Activated naive CD8-positive, alpha-beta T cell (primary cell): ENCODE measurements at regions not wholly inside any gene's neighbourhood (a gene's known extent, or its start where the extent isn't known, plus 50 kb on each side); places are given as distances from the start of the nearest gene placed in this dataset.

Experiments used
- H3K27ac Mint-ChIP-seq: one replicate; pipeline ENCODE4 v1.8.0; 2021; ENCODE audit warnings: mixed read lengths
- H3K27me3 Mint-ChIP-seq: one replicate; pipeline ENCODE4 v1.8.0; 2021; ENCODE audit warnings: mixed read lengths
- H3K36me3 Mint-ChIP-seq: one replicate; pipeline ENCODE4 v1.8.0; 2021; ENCODE audit warnings: mixed read lengths
- H3K4me1 Mint-ChIP-seq: one replicate; pipeline ENCODE4 v1.8.0; 2021; ENCODE audit warnings: low read depth, mixed read lengths
- H3K4me3 Mint-ChIP-seq: one replicate; pipeline ENCODE4 v1.8.0; 2021; ENCODE audit warnings: mild to moderate bottlenecking, mixed read lengths
- H3K9me3 Mint-ChIP-seq: one replicate; pipeline ENCODE4 v1.8.0; 2021; ENCODE audit warnings: low read depth, mixed read lengths

DNA sequence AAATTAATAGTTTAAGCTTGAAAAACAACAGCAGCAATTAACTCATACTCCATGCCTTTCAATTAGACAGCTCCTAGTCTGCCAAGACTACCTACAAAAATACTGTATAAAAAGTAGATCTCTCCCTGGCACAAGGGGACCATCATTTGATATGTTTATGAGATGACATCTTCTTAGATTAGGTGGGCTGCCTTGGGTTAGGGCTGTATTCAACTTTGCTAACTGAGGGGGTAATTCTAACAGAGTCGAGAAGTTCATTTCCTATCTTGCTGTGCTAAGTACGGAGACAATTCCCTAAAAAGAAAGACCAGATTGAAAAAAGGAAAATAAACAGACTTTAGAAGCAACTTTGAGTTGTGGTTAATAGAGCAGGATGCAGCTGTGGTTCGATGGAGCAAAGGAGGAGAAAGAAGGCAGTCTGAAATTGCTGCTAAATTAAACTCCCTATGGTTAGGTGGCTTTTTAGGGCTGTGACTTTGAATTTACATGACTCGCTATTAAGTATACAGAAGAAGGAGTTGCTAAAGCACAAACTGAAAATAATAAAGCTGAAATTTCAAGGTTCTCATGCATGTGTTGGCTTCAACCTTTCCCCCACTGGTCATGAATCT, 75.4 kb downstream of the CDC7 start:
- Mint-ChIP-seq H3K9me3 (no peaks in the 10 kb centered on the region), H3K27me3 (peaks cover 2% of the 10 kb centered on the region), H3K27ac (no peak overlapping the region), H3K4me1 (peaks cover 19% of the 10 kb centered on the region), H3K4me3 (no peak overlapping the region), H3K36me3 (no peaks in the 10 kb centered on the region)

DNA sequence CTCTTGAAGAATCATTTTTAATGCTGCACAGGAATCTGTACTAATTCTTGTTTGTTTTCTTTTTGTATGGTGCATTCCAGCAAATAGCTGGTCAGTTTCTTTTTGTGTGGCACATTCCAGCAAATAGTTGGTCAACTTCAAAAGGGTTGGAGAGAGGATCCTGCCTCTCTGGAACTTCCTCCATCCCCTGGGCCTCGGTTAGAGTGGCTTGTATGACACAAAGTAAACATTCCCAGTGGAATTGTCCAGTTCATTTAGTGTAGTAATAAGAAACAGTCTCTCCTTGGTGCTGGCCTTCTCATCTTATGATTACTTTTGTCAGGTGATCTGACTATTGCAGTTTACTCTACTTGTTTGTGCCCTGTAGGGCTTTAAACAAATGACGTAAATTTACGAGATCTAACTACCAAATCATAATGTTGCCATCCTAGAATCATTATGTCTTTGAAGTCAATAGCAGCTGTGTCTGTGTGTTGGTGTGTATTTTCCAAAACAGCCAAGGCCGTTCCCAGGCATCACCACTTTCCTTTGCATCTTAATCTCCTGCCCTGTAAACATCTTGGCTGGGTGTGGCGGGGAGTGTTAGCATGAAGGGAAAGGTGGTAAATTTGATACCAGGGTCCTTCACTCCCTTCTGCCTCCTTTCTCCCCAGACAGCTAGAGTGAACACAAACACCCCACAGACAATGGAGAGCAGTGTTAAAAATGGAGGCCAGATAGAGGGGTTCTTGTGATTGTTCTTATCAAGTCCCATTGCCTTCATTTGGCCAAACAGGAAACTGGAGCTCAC, 77.9 kb downstream of the CDC7 start:
- H3K4me3 Mint-ChIP-seq: no peak overlapping the region
- H3K36me3 Mint-ChIP-seq: peaks cover 5% of the 10 kb centered on the region
- no peaks in the 10 kb centered on the region for H3K9me3 Mint-ChIP-seq
- no peak overlapping the region for H3K27ac Mint-ChIP-seq
- peaks cover 15% of the 10 kb centered on the region for H3K4me1 Mint-ChIP-seq
- peaks cover 2% of the 10 kb centered on the region for H3K27me3 Mint-ChIP-seq

DNA sequence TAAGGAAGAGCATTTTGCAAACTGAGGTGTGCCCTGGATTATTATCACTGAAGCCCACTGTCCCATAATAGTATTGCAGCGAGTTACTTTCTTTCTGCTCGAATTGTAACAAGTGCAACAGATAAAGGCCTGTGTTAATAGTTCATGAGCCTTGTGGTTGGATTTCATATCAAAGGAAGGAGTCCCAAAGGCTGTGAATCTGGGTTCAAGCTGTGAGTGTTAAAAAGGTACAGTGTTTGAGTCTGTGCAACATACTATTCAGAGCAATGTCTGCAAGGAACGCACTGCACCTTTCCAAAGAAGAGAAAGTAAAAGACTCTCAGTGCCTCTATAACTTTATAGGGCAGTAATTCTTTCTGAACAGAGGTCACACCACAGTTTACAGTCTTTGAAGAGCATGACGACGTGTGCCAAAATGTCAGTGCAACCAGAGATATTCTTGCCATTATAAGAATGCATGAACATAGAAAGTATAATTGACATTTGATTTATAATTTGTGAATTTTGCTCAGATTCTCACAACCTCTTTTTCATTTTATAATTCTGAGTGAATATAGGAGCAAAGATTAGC, 79.1 kb downstream of the CDC7 start:
- Mint-ChIP-seq H3K27ac (no peak overlapping the region), H3K4me1 (peaks cover 15% of the 10 kb centered on the region), H3K27me3 (peaks cover 2% of the 10 kb centered on the region), H3K36me3 (peaks cover 5% of the 10 kb centered on the region), H3K9me3 (no peaks in the 10 kb centered on the region), H3K4me3 (no peak overlapping the region)

DNA sequence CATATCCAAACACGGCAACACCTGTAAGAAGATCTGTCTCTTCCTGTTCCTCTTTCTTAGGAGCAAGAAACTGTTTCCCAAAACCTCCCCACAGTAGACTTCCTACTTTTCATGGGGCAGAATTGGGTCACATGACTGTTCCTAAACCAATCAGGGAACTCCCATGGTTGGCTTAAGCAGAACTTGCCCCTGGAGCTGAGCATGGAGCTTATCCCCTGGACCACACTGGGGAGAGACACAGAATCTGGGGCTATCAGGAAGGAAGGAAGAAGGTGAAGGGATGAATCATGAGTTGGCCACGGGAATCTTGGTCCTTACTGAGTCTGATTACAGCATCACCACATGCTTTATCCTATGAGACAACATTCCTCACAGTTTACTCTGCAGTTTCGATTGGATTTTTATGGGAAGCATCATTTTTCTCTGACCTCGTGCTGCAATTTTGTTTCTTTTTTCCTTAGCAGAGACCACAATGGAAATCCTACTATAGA, 81.8 kb downstream of the CDC7 start:
- H3K36me3 Mint-ChIP-seq: peaks cover 5% of the 10 kb centered on the region
- H3K9me3 Mint-ChIP-seq: no peaks in the 10 kb centered on the region
- H3K4me3 Mint-ChIP-seq: no peak overlapping the region
- peaks cover 2% of the 10 kb centered on the region for H3K4me1 Mint-ChIP-seq
- no peak overlapping the region for H3K27ac Mint-ChIP-seq
- no peaks in the 10 kb centered on the region for H3K27me3 Mint-ChIP-seq

DNA sequence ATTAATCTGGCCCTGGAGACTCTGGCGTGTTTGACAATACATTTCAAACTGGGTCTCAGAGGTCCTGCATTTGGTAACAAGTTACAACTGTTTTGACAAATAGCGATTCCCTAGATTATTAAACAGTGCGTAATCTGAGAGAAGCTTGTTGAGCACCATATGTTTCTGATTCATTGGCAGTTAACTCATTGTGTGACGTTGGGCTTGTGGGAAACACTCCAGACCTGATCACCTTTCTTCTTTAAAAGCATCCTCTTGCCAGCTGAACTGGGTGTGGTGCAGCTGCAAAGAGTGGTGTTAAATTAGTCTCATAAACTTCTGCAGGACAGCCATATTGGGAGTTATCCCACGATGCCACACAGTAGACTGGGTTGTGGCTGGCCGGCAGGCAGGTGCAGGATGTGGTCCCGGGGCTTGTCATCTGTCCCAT, 82.7 kb downstream of the CDC7 start:
- Mint-ChIP-seq H3K9me3 (no peaks in the 10 kb centered on the region), H3K4me3 (no peak overlapping the region), H3K36me3 (peaks cover 5% of the 10 kb centered on the region), H3K27me3 (no peaks in the 10 kb centered on the region), H3K4me1 (peaks cover 2% of the 10 kb centered on the region), H3K27ac (no peak overlapping the region)

DNA sequence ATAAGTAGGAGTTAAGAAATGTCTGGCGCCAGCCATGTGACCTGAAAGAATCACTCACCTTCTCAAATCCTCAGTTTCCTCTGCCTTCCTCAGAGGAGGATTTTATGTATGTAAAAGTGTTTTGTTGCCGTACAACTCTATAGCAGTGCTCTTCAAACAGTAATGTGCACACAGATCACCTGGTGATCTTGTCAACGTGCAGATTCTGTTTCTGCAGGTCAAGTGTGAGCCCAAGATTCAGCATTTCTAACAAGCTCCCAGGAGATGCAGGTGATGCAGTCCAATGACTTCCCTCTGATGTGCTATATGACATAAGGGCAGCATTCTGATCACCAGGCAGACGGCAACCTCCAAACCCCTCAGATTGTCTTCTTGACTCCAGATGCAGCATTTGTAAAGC, 83.7 kb downstream of the CDC7 start:
- Mint-ChIP-seq H3K4me1 (peaks cover 2% of the 10 kb centered on the region), H3K27me3 (no peaks in the 10 kb centered on the region), H3K4me3 (no peak overlapping the region), H3K27ac (no peak overlapping the region), H3K36me3 (peaks cover 5% of the 10 kb centered on the region), H3K9me3 (no peaks in the 10 kb centered on the region)

DNA sequence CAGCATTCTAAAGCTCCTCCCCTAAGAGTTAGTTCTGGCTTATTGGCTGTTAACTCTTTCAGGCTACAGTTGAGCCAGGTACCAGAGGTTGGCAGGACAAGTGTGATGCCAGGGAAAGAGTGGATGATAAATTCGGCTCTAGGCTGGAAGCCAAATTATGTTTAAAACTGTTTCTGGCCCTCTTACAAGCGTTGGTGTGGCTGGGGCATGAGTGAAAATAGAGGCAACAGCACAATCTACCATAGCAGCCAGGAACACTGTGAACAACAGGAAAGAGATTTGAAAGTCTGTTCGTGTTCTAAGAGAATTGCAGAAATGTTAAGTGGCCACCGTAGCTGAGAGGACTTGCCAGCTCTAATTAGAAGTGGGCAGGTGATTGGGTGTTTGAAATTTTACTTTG, 84.2 kb downstream of the CDC7 start:
- H3K9me3 Mint-ChIP-seq: no peaks in the 10 kb centered on the region
- peaks cover 2% of the 10 kb centered on the region for H3K4me1 Mint-ChIP-seq
- no peak overlapping the region for H3K4me3 Mint-ChIP-seq
- H3K27me3 Mint-ChIP-seq: no peaks in the 10 kb centered on the region
- peaks cover 5% of the 10 kb centered on the region for H3K36me3 Mint-ChIP-seq
- no peak overlapping the region for H3K27ac Mint-ChIP-seq

DNA sequence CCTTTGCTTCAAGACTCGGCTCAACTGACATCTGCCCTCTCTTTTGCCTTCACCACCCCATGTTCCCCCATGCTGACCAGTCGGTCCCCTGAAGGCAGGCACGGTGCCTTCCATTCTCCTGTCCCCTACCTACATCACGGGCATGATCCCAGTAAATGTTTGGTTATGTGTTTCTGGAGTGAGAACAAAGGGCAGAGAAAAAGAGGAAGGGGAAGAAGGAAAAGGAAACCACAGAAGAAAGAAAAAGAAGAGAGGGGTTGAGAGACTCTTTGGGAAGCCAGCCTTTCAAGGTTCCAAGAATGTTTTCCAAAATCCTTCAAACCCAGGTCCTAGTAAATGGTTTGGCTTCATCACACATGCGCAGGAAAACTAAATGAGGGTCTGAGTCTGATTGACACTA, 84.9 kb downstream of the CDC7 start:
- H3K9me3 Mint-ChIP-seq: no peaks in the 10 kb centered on the region
- no peak overlapping the region for H3K4me3 Mint-ChIP-seq
- H3K27ac Mint-ChIP-seq: no peak overlapping the region
- H3K36me3 Mint-ChIP-seq: peaks cover 5% of the 10 kb centered on the region
- H3K4me1 Mint-ChIP-seq: peaks cover 2% of the 10 kb centered on the region
- H3K27me3 Mint-ChIP-seq: no peaks in the 10 kb centered on the region

DNA sequence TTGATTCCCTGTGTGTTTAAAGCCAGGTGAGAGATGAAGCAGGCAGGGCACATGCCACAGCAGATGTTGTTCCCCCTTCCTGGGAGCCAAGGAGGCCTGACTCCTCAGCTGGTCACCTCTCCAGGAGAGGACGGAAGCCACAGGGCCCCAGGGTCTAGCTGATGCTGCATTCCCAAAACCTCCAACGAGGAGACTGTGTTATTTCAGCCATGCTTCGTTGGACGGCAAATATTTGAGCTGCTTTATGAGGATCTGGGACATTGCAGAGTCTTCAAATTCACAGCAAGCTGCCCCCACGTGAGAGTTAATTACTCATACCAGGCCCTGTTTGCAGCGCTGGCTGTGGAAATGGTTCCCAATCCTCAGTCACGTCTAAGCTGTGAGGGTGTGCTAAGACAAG, 85.3 kb downstream of the CDC7 start:
- Mint-ChIP-seq H3K4me3 (no peak overlapping the region), H3K27me3 (no peaks in the 10 kb centered on the region), H3K4me1 (peaks cover 6% of the 10 kb centered on the region), H3K36me3 (peaks cover 5% of the 10 kb centered on the region), H3K9me3 (no peaks in the 10 kb centered on the region), H3K27ac (no peak overlapping the region)

DNA sequence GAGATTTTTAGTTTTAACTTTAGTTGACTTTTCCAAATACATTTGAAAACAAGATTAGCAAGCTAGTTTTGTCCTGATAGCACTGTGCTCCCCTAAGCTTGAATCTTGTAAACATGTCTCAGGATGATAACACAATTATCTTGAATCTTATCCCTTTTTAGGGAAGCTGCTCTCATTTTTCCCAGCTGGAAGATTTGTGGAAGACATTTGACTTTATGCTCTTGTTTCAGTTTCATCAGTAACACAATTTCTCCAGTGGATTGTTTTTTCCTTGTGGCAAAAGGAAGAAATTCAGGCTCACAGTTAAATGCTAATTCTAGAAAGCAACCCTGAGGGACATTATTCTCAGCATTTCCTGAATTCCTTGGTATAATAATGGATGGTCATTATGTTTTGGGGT, 88.8 kb downstream of the CDC7 start:
- Mint-ChIP-seq H3K27ac (no peak overlapping the region), H3K4me3 (no peak overlapping the region)

DNA sequence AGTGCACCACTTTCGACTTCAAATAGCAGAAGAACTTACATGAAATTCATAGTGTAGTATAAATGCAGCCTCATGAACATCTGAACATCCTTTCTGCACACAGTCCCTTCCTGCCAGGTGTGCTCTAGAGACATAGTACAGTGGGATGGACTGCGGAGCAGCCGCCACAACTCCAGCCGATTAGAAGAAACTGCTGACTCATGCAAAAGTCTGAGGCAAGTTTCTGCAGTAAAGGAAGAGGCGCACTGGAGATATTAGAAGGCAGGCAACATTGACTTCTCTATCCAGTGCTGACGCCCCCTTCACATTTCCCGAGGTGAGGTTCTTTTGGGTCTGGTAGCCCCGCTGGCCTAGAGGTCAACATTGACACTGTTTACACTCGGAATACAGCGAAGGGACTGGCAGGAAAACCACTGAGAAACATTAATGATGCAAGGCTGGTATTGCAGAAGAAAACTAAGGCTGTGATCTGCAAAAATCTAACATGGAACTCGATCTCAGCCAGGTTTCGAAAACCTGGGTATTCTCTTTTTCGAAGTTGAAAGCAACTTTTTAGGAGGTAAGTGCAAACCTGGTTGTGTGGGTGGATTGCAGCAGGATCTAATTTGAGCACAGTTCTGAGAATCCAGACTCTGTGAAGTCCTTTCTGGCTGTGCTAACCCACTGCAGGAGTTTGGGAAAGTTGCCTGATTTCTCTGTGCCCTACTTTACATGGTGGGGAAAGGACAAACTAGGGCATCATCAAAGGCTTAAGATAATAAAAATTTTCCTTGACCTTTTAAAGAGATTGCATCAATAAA, 90.7 kb downstream of the CDC7 start:
- no peaks in the 10 kb centered on the region for H3K27me3 Mint-ChIP-seq
- no peaks in the 10 kb centered on the region for H3K9me3 Mint-ChIP-seq
- no peak overlapping the region for H3K27ac Mint-ChIP-seq
- H3K36me3 Mint-ChIP-seq: no peaks in the 10 kb centered on the region
- peaks cover 21% of the 10 kb centered on the region for H3K4me1 Mint-ChIP-seq
- peak overlapping the region; percentile 75 for H3K4me3 Mint-ChIP-seq

More for the DNA sequence above, 88.8 kb downstream of the CDC7 start:
- no peaks in the 10 kb centered on the region for H3K9me3 Mint-ChIP-seq
- peaks cover 23% of the 10 kb centered on the region for H3K4me1 Mint-ChIP-seq
- H3K36me3 Mint-ChIP-seq: no peaks in the 10 kb centered on the region
- H3K27me3 Mint-ChIP-seq: no peaks in the 10 kb centered on the region

DNA sequence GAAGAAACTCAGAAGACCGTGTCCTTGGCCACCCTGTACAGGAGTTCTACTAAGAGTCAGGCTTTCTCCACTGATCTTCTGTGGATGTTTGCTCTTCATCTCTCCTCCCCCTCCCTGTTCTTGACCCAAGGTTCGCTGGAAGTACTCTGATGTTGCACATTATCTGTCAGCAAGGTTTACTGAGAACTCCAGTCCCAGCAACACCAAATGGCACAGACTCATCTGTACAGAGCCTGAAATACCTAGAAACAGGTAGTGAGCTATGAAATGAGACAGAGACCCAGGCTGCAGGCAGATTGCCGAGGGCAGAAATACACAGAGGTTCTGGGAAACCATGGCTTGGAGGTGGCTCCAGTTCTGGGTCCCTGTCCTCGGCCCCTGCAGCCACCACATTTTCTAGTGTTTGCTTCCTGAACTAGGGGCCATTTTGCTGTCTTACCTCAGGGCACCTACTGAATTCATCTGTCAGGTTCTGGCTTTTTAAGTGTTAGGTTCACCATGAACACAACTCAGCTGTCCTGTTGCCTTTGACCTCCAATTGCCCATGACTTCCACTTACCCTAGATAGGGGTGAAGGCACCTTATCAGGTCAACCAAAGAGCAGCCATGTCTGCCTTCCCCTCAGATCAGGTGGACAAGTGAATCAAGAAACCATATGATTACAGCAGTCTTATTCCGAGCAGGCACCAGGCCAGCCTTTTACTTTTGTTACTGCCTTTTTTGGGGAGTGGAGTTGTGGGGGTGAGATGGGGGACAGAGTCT, 92.2 kb downstream of the CDC7 start:
- no peak overlapping the region for H3K27ac Mint-ChIP-seq
- H3K4me1 Mint-ChIP-seq: peaks cover 25% of the 10 kb centered on the region

DNA sequence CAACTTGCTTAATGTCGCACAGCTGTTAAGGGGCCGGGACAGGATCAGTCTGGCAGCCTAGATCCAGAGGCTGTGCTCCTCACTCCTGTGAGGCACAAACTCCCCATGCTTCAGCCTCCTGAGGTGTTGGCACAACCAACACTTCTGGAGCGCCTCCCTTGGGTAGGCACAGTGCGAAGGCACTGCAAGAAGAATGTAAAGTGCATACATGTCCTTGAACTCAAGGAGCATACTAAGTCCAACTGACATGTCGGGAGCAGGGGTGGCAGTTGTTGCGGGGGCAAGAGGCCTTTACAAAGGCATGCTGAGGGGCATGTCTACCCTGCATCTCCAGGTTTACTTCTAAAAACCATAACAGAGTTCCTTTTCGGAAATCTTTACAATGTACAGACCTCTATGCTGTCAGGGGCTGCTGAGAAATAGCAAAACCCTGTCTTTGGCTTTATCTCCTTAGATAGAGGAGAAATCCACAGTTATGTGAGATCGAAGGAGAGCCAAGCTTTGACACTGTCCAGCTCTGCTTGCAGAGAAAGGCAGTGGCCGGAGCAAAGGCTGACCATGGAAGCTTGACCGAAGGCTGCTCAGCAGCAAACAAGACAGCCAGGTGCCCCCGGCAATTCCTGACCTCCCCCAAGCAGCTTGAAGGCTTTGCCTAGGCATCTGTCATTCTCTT, 93.9 kb downstream of the CDC7 start:
- Mint-ChIP-seq H3K27ac (no peak overlapping the region), H3K27me3 (no peaks in the 10 kb centered on the region), H3K4me1 (peaks cover 25% of the 10 kb centered on the region), H3K4me3 (no peak overlapping the region), H3K36me3 (no peaks in the 10 kb centered on the region), H3K9me3 (no peaks in the 10 kb centered on the region)

More for the DNA sequence above, 92.2 kb downstream of the CDC7 start:
- Mint-ChIP-seq H3K4me3 (no peak overlapping the region), H3K27me3 (no peaks in the 10 kb centered on the region), H3K9me3 (no peaks in the 10 kb centered on the region), H3K36me3 (no peaks in the 10 kb centered on the region)

DNA sequence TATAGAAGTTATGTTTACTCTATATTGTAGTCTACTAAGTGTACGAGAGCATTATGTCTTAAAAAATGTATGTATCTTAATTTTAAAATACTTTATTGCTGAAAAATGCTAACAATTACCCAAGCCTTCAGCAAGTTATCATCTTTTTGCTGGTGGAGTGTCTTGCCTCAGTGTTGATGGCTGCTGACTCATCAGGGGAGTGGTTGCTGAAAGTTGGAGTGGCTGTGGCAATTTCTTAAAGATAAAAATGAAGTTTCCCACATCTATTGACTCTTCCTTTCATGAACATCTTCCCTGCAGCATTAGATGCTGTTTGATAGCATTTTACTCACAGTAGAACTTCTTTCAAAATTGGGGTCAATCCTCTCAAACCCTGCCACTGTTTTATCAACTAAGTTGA, 95.8 kb downstream of the CDC7 start:
- H3K36me3 Mint-ChIP-seq: no peaks in the 10 kb centered on the region
- H3K4me1 Mint-ChIP-seq: peaks cover 16% of the 10 kb centered on the region
- H3K9me3 Mint-ChIP-seq: no peaks in the 10 kb centered on the region
- H3K27me3 Mint-ChIP-seq: peaks cover 1% of the 10 kb centered on the region
- no peak overlapping the region for H3K27ac Mint-ChIP-seq
- no peak overlapping the region for H3K4me3 Mint-ChIP-seq
